Ectodermal cell (in vitro differentiated cells): ENCODE measurements at regions not wholly inside any gene's neighbourhood (a gene's known extent, or its start where the extent isn't known, plus 50 kb on each side); places are given as distances from the start of the nearest gene placed in this dataset.
"Not testable (repeated sequence)": the region's sequence is repeated elsewhere in the genome, so short reads cannot be mapped to it uniquely, and the experiment has no call there.

ENCODE experiments used
- H3K27ac ChIP-seq: 2 replicates; pipeline ENCODE4 v1.7.0; 2013; ENCODE audit warnings: mild to moderate bottlenecking, low read depth, low read length; ENCODE audit not compliant: insufficient read depth, poor library complexity, severe bottlenecking
- H3K27me3 ChIP-seq: 2 replicates; pipeline ENCODE4 v1.7.0; 2013; ENCODE audit warnings: mild to moderate bottlenecking, low read length; ENCODE audit not compliant: insufficient read depth, control insufficient read depth, poor library complexity, severe bottlenecking
- H3K36me3 ChIP-seq: one replicate; pipeline ENCODE4 v1.7.0; 2013; ENCODE audit warnings: low read length; ENCODE audit not compliant: control insufficient read depth, insufficient read depth
- H3K4me1 ChIP-seq: one replicate; pipeline ENCODE4 v1.7.0; 2013; ENCODE audit warnings: low read length; ENCODE audit not compliant: control insufficient read depth, insufficient read depth
- H3K4me3 ChIP-seq: 2 replicates; pipeline ENCODE4 v1.7.0; 2013; ENCODE audit warnings: low read depth, low read length, control low read depth; ENCODE audit not compliant: insufficient read depth
- H3K9me3 ChIP-seq: 2 replicates; pipeline ENCODE4 v1.7.0; 2013; ENCODE audit warnings: mild to moderate bottlenecking, low read length, moderate library complexity; ENCODE audit not compliant: control insufficient read depth
- WGBS, 2 experiments: methylation state at CpG; one replicate each; pipeline ENCODE4 v1.1.7; 2013; ENCODE audit warnings: missing lambda C conversion rate in 2 of 2; 5-methylcytosine and 5-hydroxymethylcytosine counted together

- H3K4me1 ChIP-seq: no peaks in the 10 kb centered on the region
- peaks cover 3% of the 10 kb centered on the region for H3K9me3 ChIP-seq
- no peaks in the 10 kb centered on the region for H3K27me3 ChIP-seq
- H3K4me3 ChIP-seq: no peak overlapping the region
- H3K27ac ChIP-seq: no peak overlapping the region
- WGBS, 2 experiments: 85 to 86% methylated on average over 1 of the region's 1 CpG
- H3K36me3 ChIP-seq: no peaks in the 10 kb centered on the region
These were observed 144.5 kb upstream of the ELAC2 start for GRCh38 chr17:13162361-13162760.

GRCh38 chr17:13160790-13161189, 143.0 kb upstream of the ELAC2 start:
- no peaks in the 10 kb centered on the region for H3K4me1 ChIP-seq
- 63 to 97% methylated on average over 1 to 2 of the region's 2 CpGs for WGBS, 2 experiments
- H3K9me3 ChIP-seq: peaks cover 3% of the 10 kb centered on the region
- no peak overlapping the region for H3K27ac ChIP-seq
- no peaks in the 10 kb centered on the region for H3K27me3 ChIP-seq
- H3K4me3 ChIP-seq: no peak overlapping the region
- no peaks in the 10 kb centered on the region for H3K36me3 ChIP-seq

GRCh38 chr17:13160296-13160695, 142.5 kb upstream of the ELAC2 start:
- Histone ChIP-seq H3K4me1 (no peaks in the 10 kb centered on the region), H3K27ac (no peak overlapping the region), H3K27me3 (no peaks in the 10 kb centered on the region), H3K4me3 (no peak overlapping the region), H3K9me3 (peaks cover 3% of the 10 kb centered on the region), H3K36me3 (no peaks in the 10 kb centered on the region)
- 92 to 96% methylated on average over 3 of the region's 3 CpGs for WGBS, 2 experiments

GRCh38 chr17:13158494-13159240, 140.8 kb upstream of the ELAC2 start:
- WGBS, 2 experiments: 85 to 97% methylated on average over 2 of the region's 2 CpGs

GRCh38 chr17:13157656-13158055, 139.8 kb upstream of the ELAC2 start:
- Histone ChIP-seq H3K4me3 (no peak overlapping the region), H3K27ac (no peak overlapping the region), H3K36me3 (no peaks in the 10 kb centered on the region), H3K27me3 (no peaks in the 10 kb centered on the region), H3K4me1 (no peaks in the 10 kb centered on the region), H3K9me3 (no peaks in the 10 kb centered on the region)
- WGBS, 2 experiments: 92 to 94% methylated on average over 5 of the region's 5 CpGs

More at GRCh38 chr17:13158494-13159240, 140.8 kb upstream of the ELAC2 start:
- no peaks in the 10 kb centered on the region for H3K4me1 ChIP-seq
- H3K9me3 ChIP-seq: no peaks in the 10 kb centered on the region
- no peak overlapping the region for H3K4me3 ChIP-seq
- no peaks in the 10 kb centered on the region for H3K27me3 ChIP-seq
- no peak overlapping the region for H3K27ac ChIP-seq
- no peaks in the 10 kb centered on the region for H3K36me3 ChIP-seq

- no peaks in the 10 kb centered on the region for H3K27me3 ChIP-seq
- H3K9me3 ChIP-seq: no peaks in the 10 kb centered on the region
- H3K4me1 ChIP-seq: no peaks in the 10 kb centered on the region
- no peak overlapping the region for H3K4me3 ChIP-seq
- WGBS, 2 experiments: 88 to 90% methylated on average over 3 to 4 of the region's 4 CpGs
- no peaks in the 10 kb centered on the region for H3K36me3 ChIP-seq
- no peak overlapping the region for H3K27ac ChIP-seq
These were observed 137.1 kb upstream of the ELAC2 start for GRCh38 chr17:13154930-13155329.

GRCh38 chr17:13154398-13154797, 136.6 kb upstream of the ELAC2 start:
- Histone ChIP-seq H3K27me3 (no peaks in the 10 kb centered on the region), H3K36me3 (no peaks in the 10 kb centered on the region), H3K4me1 (no peaks in the 10 kb centered on the region), H3K9me3 (no peaks in the 10 kb centered on the region), H3K27ac (no peak overlapping the region), H3K4me3 (no peak overlapping the region)
- WGBS, 2 experiments: 80% methylated on average over 2 of the region's 2 CpGs; no CpG with 5 or more reads in 1 of the 2 experiments

- H3K36me3 ChIP-seq: no peaks in the 10 kb centered on the region
- H3K4me1 ChIP-seq: no peaks in the 10 kb centered on the region
- 85 to 96% methylated on average over 1 of the region's 1 CpG for WGBS, 2 experiments
- H3K9me3 ChIP-seq: no peaks in the 10 kb centered on the region
- H3K27ac ChIP-seq: no peak overlapping the region
- H3K27me3 ChIP-seq: no peaks in the 10 kb centered on the region
- no peak overlapping the region for H3K4me3 ChIP-seq
These were observed 135.2 kb upstream of the ELAC2 start for GRCh38 chr17:13153036-13153435.

- 80 to 88% methylated on average over 3 of the region's 3 CpGs for WGBS, 2 experiments
These were observed 134.7 kb upstream of the ELAC2 start for GRCh38 chr17:13152501-13152900.

GRCh38 chr17:13150738-13151137, 132.9 kb upstream of the ELAC2 start:
- H3K27ac ChIP-seq, H3K27me3 ChIP-seq, H3K4me1 ChIP-seq, H3K36me3 ChIP-seq, H3K4me3 ChIP-seq, H3K9me3 ChIP-seq: not testable (repeated sequence)
- WGBS, 2 experiments: 90 to 97% methylated on average over 6 of the region's 6 CpGs

More at GRCh38 chr17:13152501-13152900, 134.7 kb upstream of the ELAC2 start:
- Histone ChIP-seq H3K4me3 (no peak overlapping the region), H3K36me3 (no peaks in the 10 kb centered on the region), H3K4me1 (no peaks in the 10 kb centered on the region), H3K27ac (no peak overlapping the region), H3K27me3 (no peaks in the 10 kb centered on the region), H3K9me3 (no peaks in the 10 kb centered on the region)
